ENCODE measurements at regions not wholly inside any gene's neighbourhood (a gene's known extent, or its start where the extent isn't known, plus 50 kb on each side); places are given as distances from the start of the nearest gene placed in this dataset.

GRCh38 chr7:94059746-94060145, 55.6 kb upstream of the BET1 start:
- TF ChIP-seq, protein P1, sequence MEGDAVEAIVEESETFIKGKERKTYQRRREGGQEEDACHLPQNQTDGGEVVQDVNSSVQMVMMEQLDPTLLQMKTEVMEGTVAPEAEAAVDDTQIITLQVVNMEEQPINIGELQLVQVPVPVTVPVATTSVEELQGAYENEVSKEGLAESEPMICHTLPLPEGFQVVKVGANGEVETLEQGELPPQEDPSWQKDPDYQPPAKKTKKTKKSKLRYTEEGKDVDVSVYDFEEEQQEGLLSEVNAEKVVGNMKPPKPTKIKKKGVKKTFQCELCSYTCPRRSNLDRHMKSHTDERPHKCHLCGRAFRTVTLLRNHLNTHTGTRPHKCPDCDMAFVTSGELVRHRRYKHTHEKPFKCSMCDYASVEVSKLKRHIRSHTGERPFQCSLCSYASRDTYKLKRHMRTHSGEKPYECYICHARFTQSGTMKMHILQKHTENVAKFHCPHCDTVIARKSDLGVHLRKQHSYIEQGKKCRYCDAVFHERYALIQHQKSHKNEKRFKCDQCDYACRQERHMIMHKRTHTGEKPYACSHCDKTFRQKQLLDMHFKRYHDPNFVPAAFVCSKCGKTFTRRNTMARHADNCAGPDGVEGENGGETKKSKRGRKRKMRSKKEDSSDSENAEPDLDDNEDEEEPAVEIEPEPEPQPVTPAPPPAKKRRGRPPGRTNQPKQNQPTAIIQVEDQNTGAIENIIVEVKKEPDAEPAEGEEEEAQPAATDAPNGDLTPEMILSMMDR (IDR thresholded peaks at IDR 0.05) = no peak
- TF ChIP-seq POLR2AphosphoS5 (IDR thresholded peaks at IDR 0.05) (no peak), POLR2A (IDR thresholded peaks at IDR 0.05) (no peak), EP300 (IDR thresholded peaks at IDR 0.05) (no peak)
